GM19238 (cell line): ENCODE measurements at regions not wholly inside any gene's neighbourhood (a gene's known extent, or its start where the extent isn't known, plus 50 kb on each side); places are given as distances from the start of the nearest gene placed in this dataset.

Experiments used
- DNase-seq: peaks from one replicate; pipeline ENCODE4 v3.0.0; 2011; ENCODE audit warnings: low spot score; ENCODE audit not compliant: insufficient read length

DNA sequence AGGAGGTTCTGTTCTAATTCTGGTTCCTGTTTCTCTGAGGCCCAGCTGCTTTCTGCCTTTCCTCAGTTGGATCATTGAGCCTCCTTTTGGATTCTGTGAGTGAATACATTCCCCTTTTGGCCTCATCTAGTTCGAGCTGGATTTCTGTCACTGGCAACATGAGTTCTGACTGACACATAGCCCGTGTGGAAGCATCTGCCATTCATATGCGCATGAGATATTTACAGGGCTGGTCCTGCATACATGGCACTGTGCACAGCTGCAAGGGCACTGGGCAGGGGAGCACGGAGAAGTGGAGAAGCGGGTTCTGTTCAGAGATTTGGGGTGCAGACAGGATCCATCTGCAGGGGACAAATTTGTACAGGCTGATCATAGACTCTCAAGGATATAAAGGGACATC, 352.8 kb downstream of the RPS24 start:
- DNase-seq: no peak

DNA sequence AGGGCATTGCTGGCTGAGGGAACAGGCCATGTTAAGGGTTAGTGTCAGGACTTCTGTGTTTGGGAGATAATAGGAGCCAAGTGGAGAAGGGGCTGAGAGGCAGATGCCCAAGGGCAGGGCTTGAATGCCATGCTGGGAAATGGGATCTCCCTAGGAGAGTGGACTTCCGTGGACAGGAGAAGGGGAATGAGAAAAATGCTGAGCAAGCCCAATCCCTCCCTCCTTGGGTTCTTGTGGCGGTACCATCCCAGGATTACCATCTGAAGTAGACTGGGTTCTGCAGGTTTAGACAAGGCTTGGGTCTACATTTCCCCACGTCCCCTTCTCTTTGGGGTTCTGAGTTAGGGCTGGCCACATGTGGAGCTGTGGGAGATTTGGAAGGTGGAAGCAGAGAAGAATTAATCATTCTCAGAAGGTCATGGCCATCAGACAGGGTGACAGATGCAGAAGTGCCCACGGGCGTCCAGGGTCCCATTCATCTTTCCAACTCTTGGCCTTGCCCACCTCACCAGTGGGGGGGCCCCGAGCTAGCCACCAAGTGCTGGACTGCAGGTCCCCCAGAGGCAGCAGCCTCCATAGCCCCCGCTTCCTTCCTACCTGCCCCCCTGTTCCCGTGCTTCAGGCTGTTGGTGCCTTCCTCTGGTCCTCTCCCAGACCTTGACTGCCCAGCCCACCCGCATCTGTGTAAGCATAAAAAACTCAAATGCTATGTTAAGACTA, 354.8 kb downstream of the RPS24 start:
- no peak for DNase-seq

DNA sequence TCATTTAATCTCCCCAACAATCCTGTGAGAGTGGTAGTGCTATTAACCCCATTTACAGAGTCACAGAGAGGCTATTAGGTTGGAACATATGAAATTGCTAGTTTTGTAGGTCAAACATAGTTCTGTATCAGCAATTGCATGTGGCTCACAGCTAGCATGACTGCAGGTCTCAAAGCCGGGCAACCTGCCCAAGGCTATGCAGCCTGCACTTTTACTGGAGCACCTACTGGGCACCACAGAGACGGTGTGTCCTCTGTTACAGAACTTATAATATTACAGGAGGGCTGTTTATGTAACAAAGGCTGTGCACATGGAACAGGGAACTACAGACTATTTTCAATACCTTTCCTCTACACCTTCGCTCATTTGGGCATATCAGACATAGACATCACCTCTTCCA, 355.8 kb downstream of the RPS24 start:
- no peak for DNase-seq

DNA sequence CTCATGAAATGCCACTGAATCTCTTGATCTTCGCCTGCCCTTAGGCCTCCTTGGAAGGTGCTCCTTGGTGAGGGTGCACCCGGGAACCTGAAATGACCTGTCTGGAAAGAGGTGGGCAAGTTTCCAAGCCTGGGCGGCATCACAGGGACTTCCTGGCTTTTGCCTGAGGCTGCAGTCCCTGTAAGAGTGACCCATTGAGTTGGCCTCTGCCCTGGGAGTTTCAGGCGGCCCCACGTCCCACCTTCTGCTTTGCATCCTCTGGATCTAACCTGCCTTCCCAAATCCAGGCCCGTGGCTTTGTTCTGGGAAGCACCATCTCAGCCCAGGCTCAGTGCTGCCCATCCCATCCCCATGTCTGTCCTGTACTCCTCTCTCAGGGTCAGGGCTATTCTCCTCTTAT, 356.4 kb downstream of the RPS24 start:
- DNase-seq: no peak

DNA sequence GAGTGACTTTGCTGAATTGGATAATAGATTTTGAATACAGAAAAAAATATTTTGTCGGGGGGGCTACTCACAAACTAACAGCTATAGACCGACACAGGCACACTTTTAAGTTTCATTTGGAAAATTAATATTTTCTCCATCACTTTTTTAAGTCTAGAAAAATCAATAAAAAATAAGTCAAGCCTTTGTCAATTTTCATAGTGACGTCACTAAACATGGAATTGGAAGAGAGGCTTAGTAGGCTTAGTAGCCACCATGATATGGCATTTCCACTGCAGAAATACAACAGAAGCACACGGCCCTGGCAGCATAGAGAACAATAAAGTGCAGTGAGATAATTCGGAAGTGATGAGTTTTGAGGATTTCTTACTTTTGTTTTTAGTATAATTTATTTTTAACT, 357.2 kb downstream of the RPS24 start:
- no peak for DNase-seq

DNA sequence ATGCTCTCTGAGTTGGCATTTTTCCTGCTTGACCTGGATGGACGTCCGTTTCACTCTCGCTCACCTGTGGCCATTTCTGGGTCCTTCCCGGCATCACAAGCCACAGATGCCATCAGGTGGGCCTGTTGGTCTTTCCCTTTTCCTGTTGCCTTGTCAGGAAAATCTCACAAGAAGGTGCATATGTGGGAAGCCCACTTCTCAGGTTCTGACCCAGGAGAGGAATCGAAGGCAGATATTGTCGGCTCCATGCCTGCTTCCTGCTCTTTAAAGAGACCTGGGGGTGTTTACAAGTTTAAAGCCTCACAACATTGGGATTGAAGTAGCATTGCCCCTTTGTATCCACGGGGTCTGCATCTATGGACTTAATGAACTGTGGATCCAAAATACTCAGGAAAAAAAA, 357.9 kb downstream of the RPS24 start:
- DNase-seq: no peak

DNA sequence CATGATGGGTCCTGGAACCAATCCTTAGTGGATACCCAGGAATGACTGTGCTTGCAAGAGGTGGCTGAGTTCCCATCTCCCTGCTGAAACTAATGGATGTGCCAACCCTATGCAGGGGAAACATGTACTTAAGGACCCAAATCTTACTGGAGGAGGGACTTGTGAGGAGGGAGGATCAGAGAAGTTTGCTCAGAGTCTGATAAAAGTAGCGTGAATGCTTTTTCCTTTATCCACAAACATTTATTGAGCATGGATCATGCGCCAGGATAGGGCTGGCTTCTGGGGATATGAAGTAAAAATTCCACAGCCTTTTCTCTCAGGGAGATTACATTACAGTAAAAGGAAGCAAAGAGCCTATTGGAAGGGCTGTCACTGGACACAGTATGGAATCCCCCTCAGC, 358.5 kb downstream of the RPS24 start:
- no peak for DNase-seq

DNA sequence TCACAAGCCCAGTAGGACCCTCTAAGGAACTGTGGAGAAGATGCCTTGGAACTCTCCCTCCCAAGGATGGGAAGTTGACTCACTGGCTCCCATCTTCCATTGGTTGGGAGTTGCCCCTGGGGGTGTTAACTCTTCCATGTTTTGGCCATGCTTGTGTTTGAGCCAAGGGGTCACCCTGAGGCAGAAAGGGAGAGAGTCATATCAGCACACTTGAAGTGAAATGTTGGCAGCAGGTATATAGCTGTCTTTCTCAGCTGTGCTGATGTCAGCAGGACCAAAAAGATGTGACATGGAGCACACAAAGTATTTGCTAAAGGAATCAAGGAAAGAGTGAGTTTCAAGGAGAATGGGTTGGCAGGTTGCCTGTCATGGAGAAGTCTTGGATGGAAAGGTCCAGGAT, 359.4 kb downstream of the RPS24 start:
- DNase-seq: no peak

DNA sequence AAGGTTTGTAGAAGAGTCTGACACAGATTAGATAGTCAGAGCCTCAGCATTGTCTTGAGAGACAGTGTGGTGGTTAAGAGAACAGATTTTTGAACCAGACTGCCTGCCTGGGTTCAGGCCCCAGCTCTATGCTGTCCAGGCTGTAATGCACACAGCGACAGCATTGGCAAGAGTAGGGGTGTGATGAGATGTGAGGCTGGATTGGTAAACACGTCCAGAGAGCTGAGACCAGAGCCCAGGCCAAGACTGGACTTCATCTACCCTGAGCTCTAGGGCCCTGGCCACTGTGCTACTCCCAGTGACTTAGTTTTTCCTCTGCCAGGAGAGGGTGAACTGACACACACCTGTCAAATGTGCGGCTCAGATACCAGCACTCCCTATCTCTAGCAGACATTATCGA, 360.4 kb downstream of the RPS24 start:
- DNase-seq: no peak

DNA sequence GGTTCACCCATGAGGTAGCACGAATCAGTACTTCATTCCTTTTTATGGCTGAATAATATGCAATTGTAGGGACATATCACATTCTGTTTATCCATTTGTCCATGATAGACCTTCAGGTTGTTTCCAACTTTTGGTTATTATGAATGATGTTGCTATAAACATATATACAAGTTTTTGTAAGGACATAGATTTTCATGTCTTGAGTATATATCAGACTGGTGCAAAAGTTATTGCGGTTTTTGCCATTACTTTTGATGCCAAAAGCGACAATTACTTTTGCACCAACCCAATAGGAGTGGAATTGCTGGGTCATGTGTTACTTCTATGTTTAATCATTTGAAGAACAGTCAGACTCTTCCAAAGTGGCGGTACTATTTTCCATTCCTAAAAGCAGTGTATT, 361.5 kb downstream of the RPS24 start:
- no peak for DNase-seq

DNA sequence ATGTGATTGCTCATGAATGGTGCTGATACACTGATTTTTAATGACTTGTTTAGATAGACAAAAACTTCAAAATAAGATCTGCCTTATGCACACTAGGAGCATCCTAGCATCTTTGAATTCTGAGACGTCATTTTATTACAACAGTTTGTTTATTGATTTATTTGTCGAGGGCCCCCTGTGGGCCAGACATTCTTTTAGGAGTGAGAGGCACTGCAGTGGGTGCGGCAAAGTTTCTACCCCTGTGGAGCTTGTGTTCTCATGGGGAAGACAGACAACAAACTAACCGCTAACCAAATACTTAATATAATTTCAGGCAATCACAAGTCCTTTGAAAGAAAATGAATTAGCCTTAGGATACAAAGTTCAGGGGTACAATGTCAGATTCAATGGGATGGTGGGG, 363.1 kb downstream of the RPS24 start:
- no peak for DNase-seq

DNA sequence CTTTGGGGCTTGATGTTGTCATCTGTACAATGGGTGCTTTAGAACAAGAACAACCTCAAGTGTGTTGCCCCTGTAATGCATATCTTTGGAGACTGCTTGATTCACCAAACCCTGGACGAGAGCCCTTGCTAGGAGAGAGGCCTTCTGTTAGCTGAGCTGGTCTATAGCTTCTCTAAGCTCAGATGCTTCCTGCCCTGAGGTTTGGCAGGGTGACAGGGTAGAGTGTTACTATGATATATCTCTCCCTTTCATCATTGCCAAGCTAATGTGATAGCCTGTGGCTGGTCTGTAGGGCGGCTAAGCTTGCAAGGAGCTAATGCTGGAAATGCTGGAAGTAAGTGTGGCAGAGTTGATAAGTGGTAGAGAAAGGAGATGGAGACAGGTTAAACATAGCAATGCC, 364.1 kb downstream of the RPS24 start:
- no peak for DNase-seq

DNA sequence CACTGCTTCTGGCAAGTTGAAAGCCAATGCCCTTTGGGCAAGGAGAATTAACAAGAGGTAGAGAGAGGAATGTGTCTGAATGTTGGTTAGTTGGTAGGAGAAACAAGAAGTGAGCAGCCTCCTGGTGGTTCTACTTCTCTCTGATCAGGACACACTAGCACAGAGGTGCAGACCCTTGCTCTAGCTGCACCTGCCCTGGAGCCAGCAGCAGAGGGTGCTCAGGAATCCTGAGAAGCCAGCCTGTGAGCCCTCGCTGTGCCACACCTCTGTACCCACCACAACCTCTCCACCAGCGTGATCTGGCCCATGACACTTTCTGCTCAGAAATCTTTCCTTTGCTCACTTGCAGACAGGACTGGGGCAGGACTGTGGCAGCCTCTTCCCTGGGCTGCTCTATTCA, 364.7 kb downstream of the RPS24 start:
- DNase-seq: no peak

DNA sequence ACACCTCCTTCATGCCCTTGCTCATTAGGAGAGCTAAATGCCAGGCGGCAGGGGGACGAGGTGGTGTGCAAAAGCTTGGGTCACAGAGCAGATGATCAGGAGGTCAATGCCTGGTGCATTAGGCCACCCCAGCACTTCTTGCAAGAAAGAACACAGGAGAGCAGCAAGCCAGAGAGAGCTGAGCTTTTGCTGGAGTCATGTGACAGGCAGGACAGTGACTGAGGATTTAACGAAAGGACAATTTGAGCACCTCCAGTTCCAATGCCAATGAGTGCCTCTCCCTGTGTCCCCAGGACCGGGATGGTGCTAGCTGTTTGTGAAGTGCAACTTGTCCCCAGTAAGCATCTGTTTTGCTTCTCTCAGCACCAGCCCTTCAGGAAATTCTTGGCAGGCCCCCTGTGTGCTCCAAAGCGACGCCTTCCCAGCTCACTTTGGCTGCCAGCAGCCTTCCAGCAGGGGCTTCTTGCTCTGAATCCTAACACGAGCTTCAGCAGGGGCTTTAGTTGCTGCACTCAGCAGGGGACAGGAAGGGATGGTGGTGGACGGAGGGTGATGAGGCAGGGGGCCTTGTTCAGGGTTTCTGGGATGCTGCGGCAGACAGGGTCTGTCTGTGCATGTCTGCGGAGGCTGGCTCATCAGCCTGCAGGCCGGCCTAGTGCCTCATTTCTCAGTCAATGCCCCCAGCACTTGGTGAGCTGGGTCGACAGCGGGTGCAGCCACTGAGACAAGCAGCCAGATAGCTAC, 368.1 kb downstream of the RPS24 start:
- no peak for DNase-seq

DNA sequence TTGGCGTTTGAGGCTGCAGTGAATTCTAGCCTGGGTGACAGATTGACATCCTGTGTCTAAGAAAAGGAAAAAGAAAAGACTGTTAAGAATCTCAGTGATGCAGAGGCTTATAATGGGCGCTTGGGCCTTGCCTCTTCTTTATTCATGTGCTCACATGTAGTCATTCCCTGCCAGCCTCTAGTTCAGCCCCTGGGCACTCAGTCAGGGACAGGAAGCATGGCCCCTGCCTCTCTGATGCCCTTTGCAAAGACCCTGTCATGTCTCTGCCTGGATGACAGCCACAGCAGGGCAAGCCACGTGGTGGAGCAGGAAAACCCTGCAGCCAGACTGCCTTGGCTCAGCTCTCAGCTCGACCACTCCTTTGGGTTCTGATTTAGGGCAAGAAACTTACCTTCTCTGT, 368.9 kb downstream of the RPS24 start:
- DNase-seq: no peak

DNA sequence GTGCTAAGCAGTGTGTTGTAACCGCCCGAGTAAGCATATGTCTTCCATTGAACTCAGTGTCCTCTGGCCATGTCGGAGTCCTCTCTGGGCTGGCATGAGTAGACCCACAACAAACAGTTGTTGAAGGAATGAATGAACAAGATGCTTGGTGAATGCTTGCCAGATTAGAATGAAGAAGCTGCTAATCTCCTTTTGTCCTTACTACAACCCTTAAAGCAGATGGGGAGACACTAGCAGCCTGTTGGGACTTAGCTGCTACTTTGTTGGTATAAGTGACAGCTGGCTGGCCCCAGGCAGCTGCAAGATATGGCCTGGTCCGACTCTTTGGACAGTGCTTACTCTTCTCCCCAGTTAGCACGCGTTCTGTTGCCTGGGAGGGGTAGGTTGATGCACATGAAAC, 370.1 kb downstream of the RPS24 start:
- no peak for DNase-seq

DNA sequence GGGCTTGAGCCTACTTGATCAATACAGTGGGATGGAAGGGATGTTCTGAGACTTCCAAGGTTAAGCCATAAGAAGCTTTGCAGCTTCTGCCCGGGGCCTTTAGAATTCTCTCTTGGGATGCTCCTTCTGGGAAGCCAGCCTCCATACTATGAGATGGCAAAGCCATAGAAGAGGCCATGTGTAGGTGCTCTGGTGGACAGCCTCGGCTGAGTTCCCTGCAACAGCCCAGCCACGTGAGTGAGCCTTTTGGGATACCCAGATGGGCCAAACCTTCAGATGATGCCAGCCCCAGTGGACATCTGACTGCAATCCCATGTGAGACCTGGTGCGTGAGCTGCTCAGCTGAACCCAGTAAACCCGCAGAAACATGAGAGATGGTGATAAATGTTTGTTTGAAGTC, 370.6 kb downstream of the RPS24 start:
- no peak for DNase-seq

DNA sequence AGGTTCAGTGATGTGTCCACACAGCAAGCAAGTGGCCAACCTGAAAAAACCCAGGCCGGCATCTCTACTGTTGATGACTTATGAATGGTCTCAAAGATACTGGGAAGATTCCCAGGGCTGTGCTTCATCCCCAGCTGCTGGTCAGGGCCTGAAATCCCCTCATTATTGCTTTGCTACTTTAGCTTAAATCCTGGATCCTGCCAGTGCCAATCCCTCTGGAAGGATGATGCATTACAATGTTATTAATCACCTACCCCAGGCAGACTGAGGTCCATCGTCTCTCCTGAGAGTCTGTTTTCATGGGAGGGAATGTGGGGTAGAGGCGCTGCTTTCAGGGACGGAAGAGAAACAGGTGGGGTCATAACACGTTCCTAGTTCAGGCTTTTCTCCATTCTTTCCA, 371.6 kb downstream of the RPS24 start:
- no peak for DNase-seq

DNA sequence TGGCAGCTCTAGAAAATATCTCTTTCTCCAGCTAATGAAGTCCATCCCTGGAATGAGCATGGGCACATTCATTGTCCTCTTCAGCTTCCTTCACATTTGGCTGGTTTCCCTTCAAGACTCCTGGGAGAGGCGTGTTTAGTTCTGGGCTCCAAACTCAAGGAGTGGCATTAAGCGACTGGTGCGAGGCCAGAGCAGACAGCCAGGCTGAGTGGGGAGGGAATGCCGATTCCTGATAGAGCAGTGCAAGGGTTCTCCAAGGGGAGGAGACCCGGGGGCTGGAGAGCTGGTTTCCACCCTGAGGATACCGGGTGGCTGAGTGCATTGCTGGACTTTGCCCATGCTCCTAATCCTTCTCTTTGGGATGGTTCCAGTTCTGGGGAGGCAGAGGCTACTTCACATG, 372.1 kb downstream of the RPS24 start:
- DNase-seq: no peak

DNA sequence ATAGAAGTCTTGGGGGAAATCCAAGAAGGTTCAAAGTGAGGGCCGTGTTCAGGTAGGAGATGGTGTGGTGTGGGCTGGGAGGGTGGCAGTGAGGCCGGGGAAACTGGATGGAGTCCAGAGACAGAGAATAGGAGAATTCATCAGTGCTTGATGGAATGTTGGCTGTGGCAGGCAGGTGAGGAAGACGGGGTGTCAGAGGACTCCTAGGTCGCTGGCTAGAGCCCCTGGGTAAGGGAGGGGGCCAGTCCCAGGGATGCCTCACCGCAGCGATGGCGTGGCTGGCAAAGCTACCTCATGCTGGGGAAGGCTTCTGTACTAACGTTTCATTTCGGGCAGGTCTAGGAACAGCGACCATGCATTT, 373.0 kb downstream of the RPS24 start:
- no peak for DNase-seq

DNA sequence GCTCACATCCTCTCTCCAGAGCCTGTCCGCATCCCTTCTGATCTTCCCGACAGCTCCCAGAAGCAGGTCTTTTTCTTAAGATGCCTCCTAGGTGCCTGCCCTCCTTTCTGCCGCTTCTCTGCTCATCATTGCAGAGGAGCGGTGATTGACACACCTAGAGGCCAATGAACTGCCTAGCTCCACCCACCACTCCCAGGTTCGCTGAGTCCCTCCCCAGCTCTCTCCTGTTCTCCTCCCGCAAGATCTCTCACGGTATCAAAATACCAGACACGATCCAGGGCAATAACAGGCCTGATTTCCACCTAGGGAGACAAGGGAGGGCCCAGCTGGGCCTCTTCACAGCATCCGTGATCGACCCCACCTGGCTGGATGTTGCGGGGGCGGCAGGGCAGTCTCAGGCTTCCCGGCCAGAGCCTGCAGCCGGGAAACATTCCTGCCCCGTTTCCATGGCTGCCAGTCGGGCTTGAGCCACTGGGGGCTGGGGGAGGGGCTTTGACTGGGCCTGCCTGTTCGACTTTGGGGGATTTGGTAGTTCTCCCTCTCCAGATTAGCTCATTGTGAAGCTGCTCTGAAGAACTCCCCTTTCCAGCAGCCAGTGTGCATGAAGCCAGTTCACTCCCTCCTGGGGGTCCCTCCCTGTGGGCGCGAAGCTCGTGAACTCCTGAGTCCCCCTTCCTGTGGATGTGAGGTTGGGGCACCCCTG, 373.5 kb downstream of the RPS24 start:
- DNase-seq: peak; percentile 39

DNA sequence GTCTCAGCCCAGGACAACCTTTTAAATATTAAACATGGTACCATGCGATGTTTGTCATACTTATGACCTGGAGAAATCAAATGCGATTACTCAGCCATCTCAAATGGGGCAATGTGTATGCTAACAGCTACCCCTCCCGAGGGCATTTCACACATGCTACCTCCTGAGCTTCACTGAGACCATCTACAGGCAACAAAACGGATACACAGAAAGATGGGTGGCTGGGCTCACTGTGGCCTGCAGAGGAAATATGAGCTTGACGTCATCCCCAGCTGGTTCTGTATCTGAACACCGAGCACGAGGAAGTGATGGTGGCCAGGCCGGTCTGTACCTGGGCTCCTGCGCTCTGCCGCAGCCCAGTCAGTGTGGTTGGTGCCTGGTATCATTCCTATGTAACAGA, 374.3 kb downstream of the RPS24 start:
- DNase-seq: no peak
